ENCODE measurements at regions not wholly inside any gene's neighbourhood (a gene's known extent, or its start where the extent isn't known, plus 50 kb on each side); places are given as distances from the start of the nearest gene placed in this dataset.
"Not testable (repeated sequence)": the region's sequence is repeated elsewhere in the genome, so short reads cannot be mapped to it uniquely, and the experiment has no call there.

DNA sequence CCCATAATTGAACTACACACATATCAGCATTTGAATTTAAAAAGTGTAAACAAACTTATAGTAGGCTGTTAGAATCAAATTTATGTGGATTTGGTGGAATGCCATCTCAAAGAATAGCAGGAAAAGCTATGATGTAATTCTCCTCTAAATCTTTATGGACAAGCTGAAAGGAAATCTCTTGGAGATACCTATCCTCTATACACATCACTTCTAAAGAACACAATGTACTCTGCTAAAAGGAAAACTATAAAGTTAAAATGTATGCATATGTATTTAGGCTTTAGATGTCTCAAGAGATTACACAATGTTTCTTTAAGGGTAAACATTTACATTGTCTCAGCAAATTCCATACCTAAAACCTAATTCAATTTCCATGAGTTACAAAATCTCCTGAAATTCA lies 323.3 kb downstream of the CRPPA start:
- no peak for ATAC-seq

DNA sequence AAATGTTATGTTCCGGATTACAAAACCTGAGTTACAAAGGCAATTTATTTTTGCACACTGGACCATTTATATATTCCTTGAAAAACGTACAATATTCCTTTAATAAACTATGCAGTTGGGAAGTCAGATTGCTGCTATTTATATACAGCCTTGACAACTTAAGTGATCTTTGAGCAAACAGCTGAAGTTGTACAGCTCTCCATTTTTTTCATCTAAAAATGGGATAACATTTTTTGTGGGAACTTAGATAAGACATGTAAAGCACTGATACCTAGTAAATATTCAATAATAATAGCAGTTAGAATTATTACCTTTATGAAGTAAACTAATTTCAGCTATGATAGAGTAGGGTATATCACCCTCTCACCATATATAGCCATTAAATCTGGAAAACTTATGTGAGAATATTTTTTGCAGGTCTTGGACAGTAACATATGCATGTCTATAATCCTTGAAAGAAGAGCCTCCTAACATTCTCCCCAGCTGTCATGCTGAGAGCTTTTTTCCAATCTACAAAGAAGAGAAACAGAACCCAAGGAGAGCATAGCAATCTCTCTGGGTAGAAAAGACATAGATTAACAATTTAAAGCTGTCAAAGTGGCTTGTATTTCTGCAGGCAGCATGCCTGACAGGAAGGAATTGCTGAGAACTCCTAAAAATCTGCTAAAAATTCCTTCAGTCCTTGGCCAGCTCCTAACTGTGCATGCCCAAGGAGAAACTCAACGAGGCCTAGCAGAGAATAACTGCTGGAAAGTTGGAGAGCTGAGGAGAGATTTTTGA lies 326.0 kb downstream of the CRPPA start:
- Mint-ChIP-seq H3K4me1 (no peaks in the 10 kb centered on the region), H3K9me3 (no peaks in the 10 kb centered on the region), H3K27ac (no peak overlapping the region), H3K4me3 (no peak overlapping the region), H3K36me3 (no peaks in the 10 kb centered on the region), H3K27me3 (peaks cover 0 to 3% (median 0%) of the 10 kb centered on the region in 5 donors)
- ATAC-seq (no peak), DNase-seq (no peak)
- POLR2A ChIA-PET: no interaction called here

More for the DNA sequence above, 323.3 kb downstream of the CRPPA start:
- peaks cover 0 to 19% (median 0%) of the 10 kb centered on the region in 9 donors for H3K9me3 Mint-ChIP-seq
- DNase-seq: no peak
- POLR2A ChIA-PET: no interaction called here
- H3K36me3 Mint-ChIP-seq: peaks cover 0 to 6% (median 6%) of the 10 kb centered on the region in 3 donors
- H3K4me1 Mint-ChIP-seq: no peaks in the 10 kb centered on the region
- H3K27ac Mint-ChIP-seq: no peak overlapping the region
- H3K4me3 Mint-ChIP-seq: no peak overlapping the region
- H3K27me3 Mint-ChIP-seq: peaks cover 0 to 6% (median 0%) of the 10 kb centered on the region in 5 donors

DNA sequence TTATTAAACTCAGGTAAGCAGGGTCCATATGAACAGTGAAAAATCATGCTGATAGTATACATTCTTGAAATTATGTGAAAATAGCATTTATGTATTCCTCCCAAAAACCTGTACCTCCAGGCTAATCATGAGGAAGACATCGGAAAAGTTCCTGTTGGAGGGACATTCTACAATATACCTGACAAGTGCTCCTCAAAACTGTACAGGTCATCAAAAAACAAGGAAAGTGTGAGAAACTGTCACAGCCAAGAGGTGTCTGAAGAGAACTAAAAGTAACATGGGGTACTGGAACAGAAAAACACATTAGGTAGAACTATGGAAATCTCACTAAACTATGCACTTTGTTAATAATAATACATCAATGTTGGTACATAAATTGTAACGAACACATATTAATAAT lies 326.7 kb downstream of the CRPPA start:
- ATAC-seq (no peak), DNase-seq (no peak)
- POLR2A ChIA-PET: no interaction called here
- Mint-ChIP-seq H3K36me3 (no peaks in the 10 kb centered on the region), H3K27me3 (peaks cover 0 to 3% (median 0%) of the 10 kb centered on the region in 5 donors), H3K27ac (no peak overlapping the region), H3K4me3 (no peak overlapping the region), H3K9me3 (no peaks in the 10 kb centered on the region), H3K4me1 (no peaks in the 10 kb centered on the region)

DNA sequence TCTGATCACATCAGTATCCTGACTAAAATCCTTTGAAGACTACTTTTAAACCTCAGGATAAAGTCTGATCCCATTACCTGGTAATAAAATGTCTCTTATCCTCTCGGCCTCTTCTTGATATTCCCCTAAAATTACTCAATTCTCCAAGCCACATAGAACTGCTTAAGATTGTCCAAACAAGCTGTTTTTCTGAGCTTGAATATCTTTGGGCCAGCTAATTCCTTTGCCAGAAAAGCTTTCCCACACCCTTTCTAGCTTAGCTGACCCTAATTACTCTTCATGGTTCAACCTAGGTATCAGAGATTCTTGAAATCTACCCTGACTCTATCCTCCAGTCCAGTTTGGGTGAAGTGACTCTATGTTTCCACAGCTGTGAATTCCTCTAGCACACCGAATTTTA lies 328.6 kb downstream of the CRPPA start:
- no peak overlapping the region for H3K4me3 Mint-ChIP-seq
- no peak for DNase-seq
- no peak overlapping the region for H3K27ac Mint-ChIP-seq
- ATAC-seq: no peak
- H3K9me3 Mint-ChIP-seq: no peaks in the 10 kb centered on the region
- H3K27me3 Mint-ChIP-seq: no peaks in the 10 kb centered on the region
- no peaks in the 10 kb centered on the region for H3K4me1 Mint-ChIP-seq
- POLR2A ChIA-PET: no interaction called here
- no peaks in the 10 kb centered on the region for H3K36me3 Mint-ChIP-seq

DNA sequence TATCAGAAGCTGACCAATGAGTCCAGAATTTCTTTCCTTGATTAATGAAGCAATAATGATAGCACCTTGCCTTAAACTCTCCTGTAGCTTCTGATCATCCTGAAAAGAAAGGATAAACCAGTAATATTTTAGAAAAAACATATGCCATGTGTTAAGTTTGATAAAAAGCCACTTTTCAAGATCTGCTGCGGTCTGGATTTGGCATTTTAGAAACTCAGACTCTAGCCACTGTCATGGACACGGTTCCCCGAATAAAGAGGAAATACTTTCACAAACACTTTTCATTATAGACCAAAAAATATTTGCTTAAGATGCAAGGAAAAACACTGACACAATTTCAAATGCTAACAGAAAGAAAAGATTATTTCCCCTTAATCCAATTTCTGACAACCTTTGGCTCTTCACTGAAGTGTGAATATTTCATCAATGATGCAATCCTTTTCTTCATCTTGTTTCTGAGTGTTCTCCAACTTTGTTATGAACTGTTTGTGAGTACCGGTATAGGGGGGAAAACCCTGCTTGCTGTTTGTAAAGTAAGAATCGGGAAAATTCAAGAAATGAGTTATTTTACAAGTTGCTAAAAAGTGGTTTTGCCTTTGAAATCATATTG lies 329.5 kb downstream of the CRPPA start:
- H3K27ac Mint-ChIP-seq: no peak overlapping the region
- ATAC-seq (no peak), DNase-seq (no peak)
- no peaks in the 10 kb centered on the region for H3K9me3 Mint-ChIP-seq
- H3K27me3 Mint-ChIP-seq: no peaks in the 10 kb centered on the region
- no peaks in the 10 kb centered on the region for H3K4me1 Mint-ChIP-seq
- H3K36me3 Mint-ChIP-seq: no peaks in the 10 kb centered on the region
- POLR2A ChIA-PET: no interaction called here
- no peak overlapping the region for H3K4me3 Mint-ChIP-seq

DNA sequence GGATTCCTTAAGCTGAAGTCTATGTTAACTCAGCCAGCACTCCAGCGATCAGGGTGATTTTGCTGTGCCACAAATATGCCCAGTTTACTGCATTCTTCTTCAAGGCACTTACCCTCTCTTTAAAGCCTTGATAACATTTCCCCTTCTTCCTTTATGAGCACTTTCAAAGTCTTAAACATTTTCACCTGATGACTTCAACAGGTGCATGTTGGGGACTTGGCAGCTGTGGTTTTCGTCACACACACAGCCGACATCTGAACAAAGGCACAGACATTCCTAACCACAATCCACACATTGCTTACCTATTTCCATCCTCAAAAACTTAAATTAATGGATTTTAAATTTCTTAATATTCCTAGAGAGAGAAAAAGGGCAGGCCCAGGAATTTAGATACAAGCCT lies 331.5 kb downstream of the CRPPA start:
- Mint-ChIP-seq H3K9me3 (no peaks in the 10 kb centered on the region), H3K27ac (no peak overlapping the region), H3K4me3 (no peak overlapping the region), H3K36me3 (no peaks in the 10 kb centered on the region), H3K27me3 (no peaks in the 10 kb centered on the region), H3K4me1 (no peaks in the 10 kb centered on the region)
- no peak for DNase-seq
- POLR2A ChIA-PET: no interaction called here
- no peak for ATAC-seq

DNA sequence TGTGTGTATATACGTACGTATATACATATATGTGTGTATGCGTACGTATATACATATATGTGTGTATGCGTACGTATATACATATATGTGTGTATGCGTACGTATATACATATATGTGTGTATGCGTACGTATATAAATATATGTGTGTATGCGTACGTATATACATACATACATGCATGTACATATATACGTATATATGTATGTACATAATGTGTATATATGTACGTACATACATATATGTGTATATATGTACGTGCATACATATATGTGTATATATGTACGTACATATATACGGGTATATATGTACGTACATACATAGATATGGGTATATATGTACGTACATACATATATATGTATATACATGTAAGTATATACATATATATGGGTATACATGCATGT lies 332.1 kb downstream of the CRPPA start:
- DNase-seq: no peak
- ATAC-seq: no peak
- Mint-ChIP-seq H3K4me3 (no peak overlapping the region), H3K27ac (no peak overlapping the region), H3K4me1 (no peaks in the 10 kb centered on the region), H3K27me3 (no peaks in the 10 kb centered on the region), H3K9me3 (no peaks in the 10 kb centered on the region), H3K36me3 (no peaks in the 10 kb centered on the region)
- POLR2A ChIA-PET: no interaction called here

DNA sequence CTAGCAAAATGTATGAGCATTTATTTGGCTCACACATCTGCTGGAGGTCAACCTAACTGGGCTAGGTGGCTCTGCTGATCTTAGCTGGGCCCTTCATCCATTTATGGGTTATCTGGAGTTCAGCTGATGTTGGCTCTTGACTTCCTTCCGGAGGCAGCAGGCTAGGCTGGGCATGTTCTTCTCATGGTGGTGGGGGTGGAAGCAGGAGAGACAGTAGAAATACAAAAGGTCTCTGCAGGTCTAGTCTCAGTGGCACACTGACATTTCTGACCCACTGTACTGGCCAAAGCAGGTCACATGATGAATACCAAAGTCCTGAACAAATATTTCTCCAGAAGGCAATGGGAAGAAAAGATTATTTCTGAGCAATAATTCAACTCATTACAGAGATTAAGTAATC lies 334.6 kb downstream of the CRPPA start:
- H3K9me3 Mint-ChIP-seq: no peaks in the 10 kb centered on the region
- ATAC-seq (no peak), DNase-seq (no peak)
- POLR2A ChIA-PET: no interaction called here
- H3K27me3 Mint-ChIP-seq: no peaks in the 10 kb centered on the region
- H3K4me3 Mint-ChIP-seq: no peak overlapping the region
- no peaks in the 10 kb centered on the region for H3K36me3 Mint-ChIP-seq
- H3K4me1 Mint-ChIP-seq: no peaks in the 10 kb centered on the region
- H3K27ac Mint-ChIP-seq: no peak overlapping the region

DNA sequence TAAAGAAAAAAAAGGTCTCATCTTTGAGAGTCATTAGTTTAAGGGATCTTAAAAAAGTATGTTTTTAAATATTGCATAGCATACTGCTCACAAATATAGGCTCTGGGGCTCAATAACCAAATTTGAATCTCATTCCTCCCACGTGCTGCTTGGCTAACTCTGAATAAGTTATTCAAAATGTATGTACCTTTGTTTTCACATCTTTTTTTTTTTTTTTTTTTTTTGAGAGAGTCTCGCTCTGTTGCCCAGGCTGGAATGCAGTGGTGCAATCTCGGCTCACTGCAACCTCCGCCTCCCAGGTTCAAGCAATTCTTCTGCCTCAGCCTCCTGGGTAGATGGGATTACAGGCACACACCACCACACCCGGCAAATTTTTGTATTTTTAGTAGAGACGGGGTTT lies 335.6 kb downstream of the CRPPA start:
- not testable (repeated sequence) for H3K36me3 Mint-ChIP-seq, H3K9me3 Mint-ChIP-seq, ATAC-seq

DNA sequence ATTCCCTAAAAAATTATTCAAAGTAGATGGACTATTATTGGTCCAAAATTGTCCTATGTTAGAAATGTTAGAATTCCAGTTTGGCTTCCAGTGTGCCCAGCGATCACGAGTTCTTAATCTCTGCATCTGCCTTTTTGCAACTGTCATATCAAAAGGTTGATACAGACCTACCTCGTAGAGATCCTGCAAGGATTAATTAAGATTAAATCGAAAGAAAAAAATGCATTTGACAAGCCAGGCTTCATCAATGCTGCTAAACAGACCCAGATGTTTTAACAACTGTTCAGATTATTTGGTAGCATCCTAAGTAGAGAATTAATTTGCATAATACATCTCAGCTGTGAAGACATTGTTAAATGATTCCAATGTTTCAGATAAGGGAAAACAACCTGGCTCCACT lies 336.5 kb downstream of the CRPPA start:
- no peak for DNase-seq
- Mint-ChIP-seq H3K27ac (no peak overlapping the region), H3K36me3 (no peaks in the 10 kb centered on the region), H3K27me3 (no peaks in the 10 kb centered on the region), H3K9me3 (no peaks in the 10 kb centered on the region), H3K4me1 (peaks cover 0 to under 1% (median under 1%) of the 10 kb centered on the region in 4 donors), H3K4me3 (no peak overlapping the region)
- POLR2A ChIA-PET: no interaction called here
- no peak for ATAC-seq

More for the DNA sequence above, 335.6 kb downstream of the CRPPA start:
- DNase-seq, H3K27me3 Mint-ChIP-seq, H3K4me1 Mint-ChIP-seq, H3K27ac Mint-ChIP-seq, POLR2A ChIA-PET, H3K4me3 Mint-ChIP-seq: not testable (repeated sequence)

DNA sequence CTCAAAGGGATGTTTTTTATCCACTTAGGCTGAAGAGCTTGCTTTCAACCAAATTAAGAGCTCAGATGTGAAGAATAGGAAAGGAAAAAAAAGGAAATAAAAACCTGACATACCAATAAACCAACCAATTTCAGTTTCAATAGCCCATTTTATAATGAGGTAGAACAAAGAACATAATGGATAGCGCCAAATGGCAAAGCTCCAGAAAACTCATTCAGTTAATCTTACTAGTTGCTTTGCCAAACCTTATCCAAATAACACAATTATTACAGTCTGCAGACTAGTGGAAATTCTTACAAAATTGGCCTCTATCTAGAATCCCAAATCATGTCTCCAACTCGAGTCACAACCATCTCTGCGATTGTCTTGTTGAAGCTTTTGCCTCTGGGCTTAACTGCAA lies 337.0 kb downstream of the CRPPA start:
- Mint-ChIP-seq H3K36me3 (no peaks in the 10 kb centered on the region), H3K27me3 (no peaks in the 10 kb centered on the region), H3K4me3 (no peak overlapping the region), H3K9me3 (no peaks in the 10 kb centered on the region), H3K27ac (no peak overlapping the region), H3K4me1 (peaks cover 0 to 3% (median 2%) of the 10 kb centered on the region in 4 donors)
- POLR2A ChIA-PET: no interaction called here
- ATAC-seq (no peak), DNase-seq (no peak)

DNA sequence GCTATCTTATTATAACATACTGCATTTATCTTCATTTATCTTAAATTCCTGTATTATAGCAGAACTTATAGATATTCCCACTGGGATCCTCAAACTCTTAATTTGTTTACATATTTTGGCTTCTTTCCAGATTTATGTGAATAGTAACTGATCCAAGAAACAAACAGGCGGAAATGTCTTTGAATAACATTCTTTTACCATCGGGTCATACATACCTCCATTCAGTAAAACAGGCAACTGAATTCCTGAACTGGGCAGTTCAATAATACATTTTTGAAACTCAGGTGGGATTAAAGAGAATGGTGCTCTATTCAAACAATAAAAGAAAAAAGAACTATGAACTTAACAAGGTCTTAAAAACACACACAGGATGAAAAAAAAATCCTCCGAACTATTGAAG lies 337.4 kb downstream of the CRPPA start:
- no peaks in the 10 kb centered on the region for H3K27me3 Mint-ChIP-seq
- no peak for ATAC-seq
- POLR2A ChIA-PET: no interaction called here
- DNase-seq: no peak
- no peak overlapping the region for H3K27ac Mint-ChIP-seq
- H3K9me3 Mint-ChIP-seq: no peaks in the 10 kb centered on the region
- H3K36me3 Mint-ChIP-seq: no peaks in the 10 kb centered on the region
- H3K4me3 Mint-ChIP-seq: no peak overlapping the region
- peaks cover 0 to 6% (median 2%) of the 10 kb centered on the region in 4 donors for H3K4me1 Mint-ChIP-seq

DNA sequence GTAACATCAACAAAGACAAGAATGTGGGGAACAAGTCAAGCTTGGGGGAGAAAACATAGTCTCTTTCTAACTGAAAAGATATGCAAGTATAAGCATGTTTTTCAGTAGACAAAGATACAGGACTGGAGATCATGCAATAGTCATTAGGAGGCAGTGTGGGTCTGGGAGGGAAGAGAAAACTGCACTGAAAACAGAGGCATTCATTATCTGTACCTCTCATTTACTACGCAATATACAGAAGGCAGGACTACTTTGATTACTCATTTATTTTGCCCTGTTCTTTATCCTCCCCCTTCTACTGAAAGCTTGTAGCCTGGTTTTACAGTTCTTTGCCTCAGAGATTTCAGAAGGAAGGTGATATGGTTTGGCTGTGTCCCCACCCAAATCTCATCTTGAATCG lies 341.2 kb downstream of the CRPPA start:
- POLR2A ChIA-PET: no interaction called here
- H3K4me3 Mint-ChIP-seq: no peak overlapping the region

DNA sequence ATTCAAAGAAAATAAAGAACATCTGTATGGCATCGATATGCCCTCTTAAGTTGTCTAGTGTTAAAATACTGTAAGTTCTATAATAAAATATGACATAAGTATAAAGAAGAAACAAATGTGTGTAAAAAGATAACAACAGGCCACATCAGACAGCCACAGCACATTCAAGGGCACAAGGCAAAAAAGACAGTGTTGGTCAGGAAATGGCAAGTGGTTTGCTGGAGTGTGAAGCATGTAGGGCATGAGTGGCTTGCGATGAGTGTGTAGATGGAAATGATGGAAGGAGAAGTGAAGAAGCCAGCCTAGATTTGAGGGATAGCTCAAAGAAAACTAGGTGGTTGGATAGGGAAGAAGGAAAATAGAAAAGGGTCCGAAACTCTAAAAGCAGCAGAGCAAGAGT lies 341.6 kb downstream of the CRPPA start:
- H3K9me3 Mint-ChIP-seq: no peaks in the 10 kb centered on the region
- H3K27ac Mint-ChIP-seq: peak overlapping the region in 1 of 10 donors; percentile 1
- peaks cover 0 to 9% (median 2%) of the 10 kb centered on the region in 4 donors for H3K4me1 Mint-ChIP-seq
- DNase-seq (no peak), ATAC-seq (no peak)
- no peaks in the 10 kb centered on the region for H3K27me3 Mint-ChIP-seq
- POLR2A ChIA-PET: no interaction called here
- no peak overlapping the region for H3K4me3 Mint-ChIP-seq
- H3K36me3 Mint-ChIP-seq: no peaks in the 10 kb centered on the region

More for the DNA sequence above, 341.2 kb downstream of the CRPPA start:
- ATAC-seq (no peak), DNase-seq (no peak)
- no peaks in the 10 kb centered on the region for H3K9me3 Mint-ChIP-seq
- H3K27me3 Mint-ChIP-seq: no peaks in the 10 kb centered on the region
- no peaks in the 10 kb centered on the region for H3K36me3 Mint-ChIP-seq
- no peak overlapping the region for H3K27ac Mint-ChIP-seq
- peaks cover 0 to 9% (median 2%) of the 10 kb centered on the region in 4 donors for H3K4me1 Mint-ChIP-seq
